GM21619 (cell line): ENCODE measurements at regions not wholly inside any gene's neighbourhood (a gene's known extent, or its start where the extent isn't known, plus 50 kb on each side); places are given as distances from the start of the nearest gene placed in this dataset.

Experiments
- ATAC-seq: cut with Tn5 transposase; IDR thresholded peaks from one replicate; pipeline ENCODE4 v1.9.1; 2021; ENCODE audit not compliant: unreplicated experiment

GRCh38 chrX:22392133-22392948, 119.6 kb downstream of the CBLL2 start:
- no peak for ATAC-seq

- no peak for ATAC-seq
Measured at GRCh38 chrX:22395372-22395771, 122.7 kb downstream of the CBLL2 start.

- ATAC-seq = no peak
Measured at GRCh38 chrX:22396408-22396807, 123.7 kb downstream of the CBLL2 start.

- ATAC-seq = no peak
Measured at GRCh38 chrX:22397566-22397965, 124.9 kb downstream of the CBLL2 start.

- ATAC-seq = no peak
Measured at GRCh38 chrX:22399437-22400192, 126.9 kb downstream of the CBLL2 start.

- no peak for ATAC-seq
Measured at GRCh38 chrX:22404297-22404696, 131.6 kb downstream of the CBLL2 start.

- ATAC-seq = no peak
Measured at GRCh38 chrX:22406201-22406737, 133.6 kb downstream of the CBLL2 start.

- ATAC-seq = no peak
Measured at GRCh38 chrX:22409418-22409817, 136.7 kb downstream of the CBLL2 start.

- no peak for ATAC-seq
Measured at GRCh38 chrX:22424122-22424915, 151.6 kb downstream of the CBLL2 start.

GRCh38 chrX:22424919-22425318, 152.2 kb downstream of the CBLL2 start:
- ATAC-seq = no peak

- ATAC-seq = no peak
Measured at GRCh38 chrX:22429704-22430103, 157.0 kb downstream of the CBLL2 start.

- ATAC-seq = no peak
Measured at GRCh38 chrX:22430701-22431100, 158.0 kb downstream of the CBLL2 start.

- no peak for ATAC-seq
Measured at GRCh38 chrX:22433292-22434070, 160.8 kb downstream of the CBLL2 start.

- no peak for ATAC-seq
Measured at GRCh38 chrX:22445880-22446279, 173.2 kb downstream of the CBLL2 start.

GRCh38 chrX:22462959-22463358, 190.2 kb downstream of the CBLL2 start:
- ATAC-seq = no peak

GRCh38 chrX:22467571-22467970, 194.9 kb downstream of the CBLL2 start:
- no peak for ATAC-seq

- ATAC-seq = no peak
Measured at GRCh38 chrX:22481436-22481835, 208.7 kb downstream of the CBLL2 start.

GRCh38 chrX:22486296-22486695, 213.6 kb downstream of the CBLL2 start:
- no peak for ATAC-seq

GRCh38 chrX:22516893-22517292, 244.2 kb downstream of the CBLL2 start:
- no peak for ATAC-seq

GRCh38 chrX:22520128-22520828, 247.6 kb downstream of the CBLL2 start:
- no peak for ATAC-seq
